Vagina (tissue), 2 donors: ENCODE measurements at regions not wholly inside any gene's neighbourhood (a gene's known extent, or its start where the extent isn't known, plus 50 kb on each side); places are given as distances from the start of the nearest gene placed in this dataset.

ENCODE experiments used
- POLR2A ChIP-seq, 2 donors: fragments of 450-650 bp; IDR thresholded peaks; one replicate each; pipeline ENCODE4 v1.6.1; 2017; ENCODE audit warnings: antibody characterized with exemption in 2 of 2, mild to moderate bottlenecking in 2 of 2, moderate library complexity in 2 of 2
- TF ChIP-seq, protein P1 (sequence below), 3 experiments: fragments of 450-650 bp in 2 of 3; fragments of 200-600 bp in 1 of 3; sonication (generic) in 1 of 3; IDR thresholded peaks; one replicate each; pipeline ENCODE4 v1.5.1; 2017 to 2019; ENCODE audit warnings: antibody characterized with exemption in 3 of 3, mild to moderate bottlenecking in 2 of 3, moderate library complexity in 2 of 3

GRCh38 chr1:227459977-227460376, 103.4 kb upstream of the ZNF678 start:
- TF ChIP-seq, protein P1, sequence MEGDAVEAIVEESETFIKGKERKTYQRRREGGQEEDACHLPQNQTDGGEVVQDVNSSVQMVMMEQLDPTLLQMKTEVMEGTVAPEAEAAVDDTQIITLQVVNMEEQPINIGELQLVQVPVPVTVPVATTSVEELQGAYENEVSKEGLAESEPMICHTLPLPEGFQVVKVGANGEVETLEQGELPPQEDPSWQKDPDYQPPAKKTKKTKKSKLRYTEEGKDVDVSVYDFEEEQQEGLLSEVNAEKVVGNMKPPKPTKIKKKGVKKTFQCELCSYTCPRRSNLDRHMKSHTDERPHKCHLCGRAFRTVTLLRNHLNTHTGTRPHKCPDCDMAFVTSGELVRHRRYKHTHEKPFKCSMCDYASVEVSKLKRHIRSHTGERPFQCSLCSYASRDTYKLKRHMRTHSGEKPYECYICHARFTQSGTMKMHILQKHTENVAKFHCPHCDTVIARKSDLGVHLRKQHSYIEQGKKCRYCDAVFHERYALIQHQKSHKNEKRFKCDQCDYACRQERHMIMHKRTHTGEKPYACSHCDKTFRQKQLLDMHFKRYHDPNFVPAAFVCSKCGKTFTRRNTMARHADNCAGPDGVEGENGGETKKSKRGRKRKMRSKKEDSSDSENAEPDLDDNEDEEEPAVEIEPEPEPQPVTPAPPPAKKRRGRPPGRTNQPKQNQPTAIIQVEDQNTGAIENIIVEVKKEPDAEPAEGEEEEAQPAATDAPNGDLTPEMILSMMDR (IDR thresholded peaks at IDR 0.05), result no peak
- no peak for TF ChIP-seq POLR2A (IDR thresholded peaks at IDR 0.05)
